IMR-90 (cell line): ENCODE measurements at regions not wholly inside any gene's neighbourhood (a gene's known extent, or its start where the extent isn't known, plus 50 kb on each side); places are given as distances from the start of the nearest gene placed in this dataset.

Source experiments
- ATAC-seq: fragments of 200-7000 bp; cut with Tn5 transposase; 2 replicates; pipeline ENCODE4 v1.9.1; 2020; ENCODE audit warnings: low read depth, mild to moderate bottlenecking, moderate library complexity
- BruUV-seq: library from RNA; stranded (reverse); fragments of 400-500 nt; replicated peaks from 2 replicates; lab custom pipeline; 2021; lab: Mats Ljungman, UMichigan
- CTCF ChIA-PET: fragments of 300-600 bp; formaldehyde crosslinking; extraction: SDS; loops from one replicate; lab custom pipeline; 2021; ENCODE audit warnings: antibody characterized with exemption; lab: Yijun Ruan, JAX
- POLR2A ChIA-PET: fragments of 300-600 bp; sonication (Branson Sonifier 250); formaldehyde crosslinking; loops from one replicate; lab custom pipeline; 2022; ENCODE audit warnings: antibody characterized with exemption; ENCODE audit not compliant: unreplicated experiment; lab: Charles Lee
- DNase-seq: peaks from one replicate; pipeline ENCODE4 v3.0.0; 2013
- H2AFZ ChIP-seq: replicated peaks from 2 replicates; pipeline ENCODE3; 2013; ENCODE audit warnings: low read length, mild to moderate bottlenecking; ENCODE audit not compliant: poor library complexity
- H2AK5ac ChIP-seq: 2 replicates; pipeline ENCODE4 v1.6.1; 2013; ENCODE audit warnings: low read depth, low read length, inconsistent platforms
- H2AK9ac ChIP-seq: replicated peaks from 2 replicates; pipeline ENCODE3; 2013; ENCODE audit warnings: mild to moderate bottlenecking, low read depth, low read length, moderate library complexity; ENCODE audit not compliant: poor library complexity
- H2BK120ac ChIP-seq: 2 replicates; pipeline ENCODE4 v1.6.1; 2013; ENCODE audit warnings: low read depth, low read length, inconsistent platforms
- H2BK15ac ChIP-seq: 3 replicates; pipeline ENCODE4 v1.6.1; 2013; ENCODE audit warnings: low read depth, low read length, inconsistent platforms
- H2BK20ac ChIP-seq: 2 replicates; pipeline ENCODE4 v1.6.1; 2013; ENCODE audit warnings: low read depth, mild to moderate bottlenecking, inconsistent platforms, low read length, moderate library complexity
- H2BK5ac ChIP-seq: 2 replicates; pipeline ENCODE4 v1.6.1; 2013; ENCODE audit warnings: mild to moderate bottlenecking, low read depth, low read length, inconsistent platforms; ENCODE audit not compliant: poor library complexity, severe bottlenecking
- H3K14ac ChIP-seq: replicated peaks from 2 replicates; pipeline ENCODE4 v1.6.1; 2013; ENCODE audit warnings: low read depth, low read length, inconsistent platforms
- H3K18ac ChIP-seq: 2 replicates; pipeline ENCODE4 v1.6.1; 2013; ENCODE audit warnings: low read depth, low read length, control low read depth
- H3K23ac ChIP-seq: 2 replicates; pipeline ENCODE4 v1.6.1; 2013; ENCODE audit warnings: low read depth, low read length, inconsistent platforms
- H3K27ac ChIP-seq: 2 replicates; pipeline ENCODE4 v1.5.1; 2013; ENCODE audit warnings: mild to moderate bottlenecking, control low read depth, low read length; ENCODE audit not compliant: insufficient read depth
- H3K27me3 ChIP-seq: 2 replicates; pipeline ENCODE4 v1.6.1; 2013; ENCODE audit warnings: low read length; ENCODE audit not compliant: control insufficient read depth, insufficient read depth
- H3K36me3 ChIP-seq: 2 replicates; pipeline ENCODE4 v1.6.1; 2013; ENCODE audit warnings: low read length, mixed read lengths; ENCODE audit not compliant: control insufficient read depth, insufficient read depth
- H3K4ac ChIP-seq: 2 replicates; pipeline ENCODE4 v1.6.1; 2013; ENCODE audit warnings: low read depth, low read length, inconsistent platforms
- H3K4me1 ChIP-seq: 2 replicates; pipeline ENCODE4 v1.6.1; 2013; ENCODE audit warnings: low read length, mixed read lengths; ENCODE audit not compliant: control insufficient read depth, insufficient read depth
- H3K4me2 ChIP-seq: 2 replicates; pipeline ENCODE4 v1.6.1; 2013; ENCODE audit warnings: low read depth, mild to moderate bottlenecking, control low read depth, low read length, moderate library complexity
- H3K4me3 ChIP-seq: 2 replicates; pipeline ENCODE4 v1.5.1; 2013; ENCODE audit warnings: low read depth, mild to moderate bottlenecking, control low read depth, low read length, moderate library complexity; ENCODE audit not compliant: insufficient read depth
- H3K56ac ChIP-seq: 2 replicates; pipeline ENCODE4 v1.6.1; 2013; ENCODE audit warnings: low read length, inconsistent platforms; ENCODE audit not compliant: insufficient read depth; ENCODE audit errors: extremely low read depth
- H3K79me1 ChIP-seq, 2 experiments: 2 replicates each; pipeline ENCODE4 v1.6.1; 2013; ENCODE audit warnings: low read length in 2 of 2, inconsistent platforms in 1 of 2, low read depth in 1 of 2
- H3K9ac ChIP-seq: 2 replicates; pipeline ENCODE4 v1.6.1; 2013; ENCODE audit warnings: low read depth, low read length, control low read depth
- H3K9me1 ChIP-seq: 2 replicates; pipeline ENCODE4 v1.6.1; 2013; ENCODE audit warnings: low read length, inconsistent platforms; ENCODE audit not compliant: insufficient read depth
- H3K9me3 ChIP-seq: 2 replicates; pipeline ENCODE4 v1.6.1; 2013; ENCODE audit warnings: low read length; ENCODE audit not compliant: control insufficient read depth, insufficient read depth
- H4K20me1 ChIP-seq: 2 replicates; pipeline ENCODE4 v1.6.1; 2013; ENCODE audit warnings: low read length, inconsistent platforms; ENCODE audit not compliant: insufficient read depth
- H4K5ac ChIP-seq: 2 replicates; pipeline ENCODE4 v1.6.1; 2013; ENCODE audit warnings: mild to moderate bottlenecking, low read depth, low read length, control low read depth
- H4K8ac ChIP-seq, 2 experiments: 2 replicates each; pipeline ENCODE4 v1.6.1; 2013; ENCODE audit warnings: low read depth in 2 of 2, low read length in 2 of 2, control low read depth in 1 of 2, inconsistent platforms in 1 of 2
- H4K91ac ChIP-seq: 2 replicates; pipeline ENCODE4 v1.6.1; 2013; ENCODE audit warnings: low read depth, low read length, inconsistent platforms; ENCODE audit not compliant: insufficient read depth
- CHD1 ChIP-seq: IDR thresholded peaks from 2 replicates; pipeline ENCODE4 v1.6.1; 2012; ENCODE audit warnings: low read depth, low read length, improper control_type of control experiment
- FOS ChIP-seq: fragments of 150-350 bp; IDR thresholded peaks from 2 replicates; pipeline ENCODE4 v1.6.1; 2016; ENCODE audit warnings: low read depth, low read length
- SMC3 ChIP-seq: fragments of 150-350 bp; IDR thresholded peaks from 2 replicates; pipeline ENCODE4 v1.6.1; 2016; ENCODE audit warnings: low read depth, mild to moderate bottlenecking, antibody characterized with exemption, low read length, moderate library complexity
- WGBS, 2 experiments: methylation state at CpG; one replicate each; pipeline versions ENCODE4 v1.1.5 to v1.1.7; 2013; ENCODE audit warnings: missing lambda C conversion rate in 2 of 2; ENCODE audit not compliant: insufficient read length in 1 of 2; ENCODE audit errors: extremely low coverage in 2 of 2; 5-methylcytosine and 5-hydroxymethylcytosine counted together
- dilution Hi-C: fragments of 300-500 bp; cut with HindIII; formaldehyde crosslinking; loops from one replicate; pipeline ENCODE4 v1.14.3; 2018; ENCODE audit warnings: low sequenced_read_pairs; ENCODE audit not compliant: unreplicated experiment
- in situ Hi-C: fragments of 300-500 bp; cut with MboI; formaldehyde crosslinking; loops from 3 replicates; pipeline ENCODE4 v1.14.3; 2019; ENCODE audit warnings: low sequenced_read_pairs, inconsistent platforms, mixed read lengths
- intact Hi-C: fragments of 100-400 bp; cut with micrococcal nuclease; formaldehyde crosslinking; loops from 2 replicates; pipeline ENCODE4 v1.10.0; 2022
- TF ChIP-seq, protein P1 (sequence below): fragments of 150-350 bp; IDR thresholded peaks from 2 replicates; pipeline ENCODE4 v1.6.1; 2017; ENCODE audit warnings: mild to moderate bottlenecking, antibody characterized with exemption, low read length, low read depth
- TF ChIP-seq, protein P2 (sequence below): conservative IDR thresholded peaks from 2 replicates; pipeline ENCODE4 v1.5.1; 2012; ENCODE audit warnings: mild to moderate bottlenecking, low read depth, low read length, improper control_type of control experiment

DNA sequence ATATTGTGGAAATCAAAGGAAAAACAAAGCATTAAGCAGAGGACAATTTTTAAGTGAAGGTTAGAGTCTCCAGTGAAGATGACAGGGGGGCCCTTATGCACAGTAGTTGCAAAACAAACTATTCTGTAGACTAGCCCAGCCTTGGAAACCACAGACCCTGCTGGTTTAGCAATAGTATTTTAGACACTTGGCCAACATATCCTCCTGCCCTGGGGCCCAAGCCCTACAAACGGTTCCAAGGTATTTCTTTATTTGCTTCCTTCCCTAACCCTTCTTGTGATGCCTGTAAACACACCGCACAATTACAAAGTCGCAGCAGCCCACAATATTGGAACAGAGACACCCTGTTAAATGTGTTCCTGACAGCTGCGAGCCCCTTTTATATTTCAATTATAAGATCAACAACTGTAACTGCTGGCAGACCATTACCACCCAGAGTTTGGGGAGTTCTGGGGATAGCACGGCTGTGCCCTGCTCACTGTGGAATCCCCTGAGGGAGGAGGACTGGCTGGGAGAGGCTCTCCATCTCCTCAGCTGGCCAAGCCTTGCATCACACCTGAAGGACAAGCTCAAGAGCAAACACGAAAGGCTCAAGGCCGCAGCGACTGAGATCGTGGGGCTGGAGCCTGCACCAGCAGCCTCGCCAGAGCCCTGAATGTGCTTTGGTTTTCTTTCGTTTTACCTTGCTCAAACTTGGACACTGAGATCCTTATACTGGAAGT, 282.2 kb upstream of the ATP5MC3 start:
- TF ChIP-seq CHD1: no peak
- TF ChIP-seq, protein P1, sequence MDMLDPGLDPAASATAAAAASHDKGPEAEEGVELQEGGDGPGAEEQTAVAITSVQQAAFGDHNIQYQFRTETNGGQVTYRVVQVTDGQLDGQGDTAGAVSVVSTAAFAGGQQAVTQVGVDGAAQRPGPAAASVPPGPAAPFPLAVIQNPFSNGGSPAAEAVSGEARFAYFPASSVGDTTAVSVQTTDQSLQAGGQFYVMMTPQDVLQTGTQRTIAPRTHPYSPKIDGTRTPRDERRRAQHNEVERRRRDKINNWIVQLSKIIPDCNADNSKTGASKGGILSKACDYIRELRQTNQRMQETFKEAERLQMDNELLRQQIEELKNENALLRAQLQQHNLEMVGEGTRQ: no peak
- TF ChIP-seq, protein P2, sequence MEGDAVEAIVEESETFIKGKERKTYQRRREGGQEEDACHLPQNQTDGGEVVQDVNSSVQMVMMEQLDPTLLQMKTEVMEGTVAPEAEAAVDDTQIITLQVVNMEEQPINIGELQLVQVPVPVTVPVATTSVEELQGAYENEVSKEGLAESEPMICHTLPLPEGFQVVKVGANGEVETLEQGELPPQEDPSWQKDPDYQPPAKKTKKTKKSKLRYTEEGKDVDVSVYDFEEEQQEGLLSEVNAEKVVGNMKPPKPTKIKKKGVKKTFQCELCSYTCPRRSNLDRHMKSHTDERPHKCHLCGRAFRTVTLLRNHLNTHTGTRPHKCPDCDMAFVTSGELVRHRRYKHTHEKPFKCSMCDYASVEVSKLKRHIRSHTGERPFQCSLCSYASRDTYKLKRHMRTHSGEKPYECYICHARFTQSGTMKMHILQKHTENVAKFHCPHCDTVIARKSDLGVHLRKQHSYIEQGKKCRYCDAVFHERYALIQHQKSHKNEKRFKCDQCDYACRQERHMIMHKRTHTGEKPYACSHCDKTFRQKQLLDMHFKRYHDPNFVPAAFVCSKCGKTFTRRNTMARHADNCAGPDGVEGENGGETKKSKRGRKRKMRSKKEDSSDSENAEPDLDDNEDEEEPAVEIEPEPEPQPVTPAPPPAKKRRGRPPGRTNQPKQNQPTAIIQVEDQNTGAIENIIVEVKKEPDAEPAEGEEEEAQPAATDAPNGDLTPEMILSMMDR: no peak
- no peak for TF ChIP-seq SMC3
- no peak for TF ChIP-seq FOS
- Histone ChIP-seq H3K56ac (no peak overlapping the region), H3K4me1 (no peaks in the 10 kb centered on the region), H2BK15ac (no peak overlapping the region), H2BK120ac (no peak overlapping the region), H3K23ac (no peak overlapping the region), H3K36me3 (no peaks in the 10 kb centered on the region), H2AK5ac (no peak overlapping the region), H3K27ac (no peak overlapping the region), H3K9me3 (no peaks in the 10 kb centered on the region), H3K27me3 (no peaks in the 10 kb centered on the region), H2AFZ (no peak overlapping the region), H4K8ac (no peak overlapping the region), H2AK9ac (no peak overlapping the region), H3K9me1 (no peaks in the 10 kb centered on the region), H4K5ac (no peak overlapping the region), H3K14ac (no peak overlapping the region), H3K4me2 (no peak overlapping the region), H2BK5ac (no peak overlapping the region), H3K4ac (no peak overlapping the region), H3K9ac (no peak overlapping the region), H3K4me3 (no peak overlapping the region), H2BK20ac (no peak overlapping the region), H3K79me1 (no peaks in the 10 kb centered on the region), H4K91ac (no peak overlapping the region), H3K18ac (no peak overlapping the region), H4K20me1 (no peaks in the 10 kb centered on the region)
- ChIA-PET POLR2A (no interaction called here), CTCF (no interaction called here)
- dilution Hi-C loops (no loop called here), intact Hi-C loops (no loop called here), in situ Hi-C loops (no loop called here)
- no peak for ATAC-seq
- no peak for DNase-seq
- no CpG with 5 or more reads among the region's 11 CpGs for WGBS, 2 experiments
- BruUV-seq: no TSS peak
